HEK293T (cell line): ENCODE measurements at regions not wholly inside any gene's neighbourhood (a gene's known extent, or its start where the extent isn't known, plus 50 kb on each side); places are given as distances from the start of the nearest gene placed in this dataset.
"Not testable (repeated sequence)": the region's sequence is repeated elsewhere in the genome, so short reads cannot be mapped to it uniquely, and the experiment has no call there.

Experiments used
- CTCF ChIA-PET: fragments of 350-600 bp; formaldehyde crosslinking; extraction: SDS; loops from one replicate; lab custom pipeline; 2021; ENCODE audit warnings: antibody characterized with exemption, inconsistent platforms; lab: Yijun Ruan, JAX
- POLR2A ChIA-PET: fragments of 350-600 bp; formaldehyde crosslinking; extraction: SDS; loops from one replicate; lab custom pipeline; 2020; ENCODE audit warnings: antibody characterized with exemption, inconsistent platforms; lab: Yijun Ruan, JAX
- DNase-seq: peaks from one replicate; pipeline ENCODE4 v3.0.0; 2012; ENCODE audit warnings: mixed read lengths; ENCODE audit errors: extremely low spot score
- ARNT ChIP-seq: fragments of 450-650 bp; IDR thresholded peaks from 2 replicates; pipeline ENCODE4 v1.6.1; 2017; ENCODE audit warnings: mild to moderate bottlenecking
- BHLHE40 ChIP-seq: fragments of 450-650 bp; IDR thresholded peaks from 2 replicates; pipeline ENCODE4 v1.6.1; 2016; ENCODE audit warnings: mild to moderate bottlenecking, moderate library complexity, borderline replicate concordance
- CTBP1 ChIP-seq: fragments of 450-650 bp; IDR thresholded peaks from 2 replicates; pipeline ENCODE4 v1.6.1; 2016; ENCODE audit warnings: borderline replicate concordance
- ELF4 ChIP-seq: fragments of 450-650 bp; IDR thresholded peaks from 2 replicates; pipeline ENCODE4 v1.6.1; 2017; ENCODE audit warnings: antibody characterized with exemption
- FOXA1 ChIP-seq: fragments of 450-650 bp; IDR thresholded peaks from 2 replicates; pipeline ENCODE4 v1.6.1; 2016; ENCODE audit warnings: mild to moderate bottlenecking
- FOXM1 ChIP-seq: fragments of 450-650 bp; IDR thresholded peaks from 2 replicates; pipeline ENCODE4 v1.6.1; 2017; ENCODE audit warnings: mild to moderate bottlenecking, borderline replicate concordance
- HDGF ChIP-seq: fragments of 450-650 bp; IDR thresholded peaks from 2 replicates; pipeline ENCODE4 v1.6.1; 2017; ENCODE audit warnings: antibody characterized with exemption, borderline replicate concordance
- L3MBTL2 ChIP-seq: fragments of 450-650 bp; conservative IDR thresholded peaks from 2 replicates; pipeline ENCODE4 v1.6.1; 2016; ENCODE audit warnings: mild to moderate bottlenecking
- LEF1 ChIP-seq: fragments of 450-650 bp; IDR thresholded peaks from 2 replicates; pipeline ENCODE4 v1.6.1; 2017; ENCODE audit warnings: mild to moderate bottlenecking, borderline replicate concordance
- NFRKB ChIP-seq: fragments of 450-650 bp; IDR thresholded peaks from 2 replicates; pipeline ENCODE4 v1.6.1; 2016; ENCODE audit warnings: mild to moderate bottlenecking, moderate library complexity
- SP1 ChIP-seq: fragments of 450-650 bp; IDR thresholded peaks from 2 replicates; pipeline ENCODE4 v1.6.1; 2017
- SUZ12 ChIP-seq: fragments of 450-650 bp; IDR thresholded peaks from 2 replicates; pipeline ENCODE4 v1.6.1; 2016; ENCODE audit warnings: mild to moderate bottlenecking
- TARDBP ChIP-seq: fragments of 450-650 bp; IDR thresholded peaks from 2 replicates; pipeline ENCODE4 v1.6.1; 2016
- ZNF384 ChIP-seq: fragments of 450-650 bp; IDR thresholded peaks from 2 replicates; pipeline ENCODE4 v1.6.1; 2016
- TF ChIP-seq, protein P1 (sequence below): fragments of 450-650 bp; IDR thresholded peaks from 2 replicates; pipeline ENCODE4 v1.6.1; 2016

DNA sequence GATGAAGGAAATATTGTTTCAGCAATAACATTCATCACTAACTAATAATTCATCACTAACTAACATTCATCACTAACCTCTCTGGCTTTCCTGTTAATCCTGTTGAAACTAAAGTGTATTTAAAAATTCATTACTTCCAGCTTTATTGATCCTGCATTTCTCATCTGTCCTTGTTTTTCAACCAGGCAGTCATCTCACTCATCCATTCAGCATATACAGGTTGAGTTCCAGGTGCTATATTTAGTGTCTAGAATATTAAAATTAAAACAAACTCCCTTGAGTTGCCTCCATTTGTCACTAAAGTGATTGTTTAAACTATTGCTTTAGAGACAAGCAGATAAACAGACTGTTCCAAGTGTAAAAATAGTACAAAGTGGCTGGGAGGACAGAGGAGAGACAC is 58.1 kb downstream of the ATXN7L3B start:
- DNase-seq = no peak
- POLR2A ChIA-PET = no interaction called here
- TF ChIP-seq BHLHE40 (no peak), LEF1 (no peak), TARDBP (no peak), ELF4 (no peak), ZNF384 (no peak), ARNT (no peak), NFRKB (no peak), CTBP1 (no peak), L3MBTL2 (no peak), FOXA1 (no peak), SP1 (no peak)
- CTCF ChIA-PET = no interaction called here

DNA sequence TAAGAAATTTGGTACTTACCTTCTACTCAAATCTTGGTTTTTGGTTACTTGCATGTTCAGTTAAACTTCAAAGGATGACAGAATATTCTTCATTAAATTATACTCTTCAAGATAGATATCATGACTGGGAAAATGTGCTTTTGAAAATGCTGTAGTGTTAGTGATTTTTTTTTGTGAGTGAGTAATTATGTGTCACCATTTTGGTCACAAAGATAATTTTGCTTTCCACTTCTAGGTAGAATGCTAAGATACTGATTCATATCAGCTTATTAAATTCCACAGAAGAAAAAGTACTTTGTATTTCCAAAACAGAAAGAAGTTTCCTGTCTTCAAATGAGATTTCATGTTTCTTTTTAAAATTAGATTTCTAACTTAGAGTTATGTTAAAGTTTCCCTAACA is 61.2 kb downstream of the ATXN7L3B start:
- POLR2A ChIA-PET = no interaction called here
- no peak for DNase-seq
- CTCF ChIA-PET = no interaction called here
- TF ChIP-seq ELF4 (no peak), FOXA1 (no peak), HDGF (no peak), CTBP1 (no peak), ARNT (no peak), TARDBP (no peak), ZNF384 (no peak), NFRKB (no peak), L3MBTL2 (no peak), SP1 (no peak), SUZ12 (no peak)
- TF ChIP-seq, protein P1, sequence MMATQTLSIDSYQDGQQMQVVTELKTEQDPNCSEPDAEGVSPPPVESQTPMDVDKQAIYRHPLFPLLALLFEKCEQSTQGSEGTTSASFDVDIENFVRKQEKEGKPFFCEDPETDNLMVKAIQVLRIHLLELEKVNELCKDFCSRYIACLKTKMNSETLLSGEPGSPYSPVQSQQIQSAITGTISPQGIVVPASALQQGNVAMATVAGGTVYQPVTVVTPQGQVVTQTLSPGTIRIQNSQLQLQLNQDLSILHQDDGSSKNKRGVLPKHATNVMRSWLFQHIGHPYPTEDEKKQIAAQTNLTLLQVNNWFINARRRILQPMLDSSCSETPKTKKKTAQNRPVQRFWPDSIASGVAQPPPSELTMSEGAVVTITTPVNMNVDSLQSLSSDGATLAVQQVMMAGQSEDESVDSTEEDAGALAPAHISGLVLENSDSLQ = no peak

DNA sequence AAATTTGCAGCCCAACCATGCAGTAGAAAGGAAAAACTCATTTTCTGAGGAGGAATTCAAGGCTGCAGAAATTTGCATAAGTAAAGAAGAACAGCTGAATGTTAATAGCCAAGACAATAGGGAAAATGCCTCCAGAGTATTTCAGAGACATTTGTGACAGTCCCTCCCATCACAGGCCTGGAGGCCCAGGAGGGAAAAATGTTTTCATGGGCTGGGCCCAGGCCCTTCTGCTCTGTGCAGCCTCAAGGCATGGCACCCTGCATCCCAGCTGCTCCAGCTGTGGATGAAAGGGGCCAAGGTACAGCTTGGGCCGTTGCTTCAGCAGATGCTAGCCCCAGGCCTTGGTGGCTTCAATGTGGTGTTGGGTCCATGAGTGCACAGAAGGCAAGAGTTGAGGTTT is 62.3 kb downstream of the ATXN7L3B start:
- ChIA-PET POLR2A (no interaction called here), CTCF (no interaction called here)
- TF ChIP-seq ZNF384 = no peak
- TF ChIP-seq, protein P1 = no peak
- no peak for DNase-seq

DNA sequence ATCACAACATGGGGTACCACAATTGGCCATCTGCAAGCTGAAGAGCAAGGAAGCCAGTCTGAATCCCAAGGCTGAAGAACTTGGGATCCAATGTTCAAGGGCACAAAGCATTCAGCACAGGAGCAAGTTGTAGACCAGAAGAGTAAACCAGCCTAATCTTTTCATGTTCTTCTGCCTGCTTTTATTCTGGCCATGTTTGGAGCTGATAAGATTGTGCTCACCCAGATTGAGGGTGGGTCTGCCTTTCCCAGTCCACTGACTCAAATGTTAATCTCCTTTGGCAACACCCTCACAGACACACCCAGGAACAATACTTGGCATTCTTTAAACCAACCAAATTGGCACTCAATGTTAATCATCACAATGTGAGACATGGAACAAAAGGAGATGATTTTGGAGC is 63.2 kb downstream of the ATXN7L3B start:
- POLR2A ChIA-PET, DNase-seq, CTCF ChIA-PET: not testable (repeated sequence)

DNA sequence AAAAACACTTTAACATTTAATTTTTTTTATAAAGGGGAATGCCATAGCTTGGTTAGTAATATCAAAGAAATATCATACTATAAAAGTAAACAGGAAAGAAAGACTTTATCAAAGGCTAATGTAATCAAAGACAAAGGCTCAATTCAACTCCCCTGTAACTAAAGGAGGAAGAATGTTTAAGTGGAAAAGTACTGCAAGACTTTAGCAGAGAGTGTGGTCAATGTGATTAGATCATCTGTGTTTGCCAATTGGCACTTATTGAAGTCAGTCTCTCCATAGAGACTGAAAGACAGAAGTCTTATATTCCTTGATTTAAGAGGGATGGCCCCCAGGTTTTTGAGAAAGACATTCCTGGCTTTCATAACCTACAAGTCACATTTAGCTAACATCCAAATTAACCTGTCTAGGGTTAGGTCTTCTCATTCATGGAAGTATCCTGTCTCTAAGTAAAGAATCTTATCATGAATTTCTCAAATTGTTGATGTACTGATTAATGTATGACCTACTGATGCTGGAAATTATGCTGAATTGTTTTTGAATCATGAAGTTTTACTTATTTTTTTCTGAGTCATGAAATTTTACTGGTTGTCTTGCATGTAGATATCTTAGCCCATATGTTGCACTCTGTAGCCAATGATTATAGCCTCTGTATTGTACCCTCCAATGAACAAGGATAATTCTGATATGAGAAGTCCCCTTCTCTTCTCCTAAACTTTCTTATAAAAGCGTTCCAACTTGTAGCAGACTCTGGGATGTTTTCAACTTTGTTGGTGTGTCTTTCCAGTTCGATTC is 65.4 kb downstream of the ATXN7L3B start:
- ChIA-PET POLR2A (no interaction called here), CTCF (no interaction called here)
- no peak for DNase-seq
- no peak for TF ChIP-seq BHLHE40
- no peak for TF ChIP-seq FOXM1
- TF ChIP-seq CTBP1 = no peak
- no peak for TF ChIP-seq NFRKB
- no peak for TF ChIP-seq LEF1
- no peak for TF ChIP-seq HDGF
- TF ChIP-seq ZNF384 = no peak
- no peak for TF ChIP-seq ARNT
- no peak for TF ChIP-seq SP1
- no peak for TF ChIP-seq FOXA1
- no peak for TF ChIP-seq SUZ12
- TF ChIP-seq, protein P1 = no peak
- TF ChIP-seq TARDBP = no peak

DNA sequence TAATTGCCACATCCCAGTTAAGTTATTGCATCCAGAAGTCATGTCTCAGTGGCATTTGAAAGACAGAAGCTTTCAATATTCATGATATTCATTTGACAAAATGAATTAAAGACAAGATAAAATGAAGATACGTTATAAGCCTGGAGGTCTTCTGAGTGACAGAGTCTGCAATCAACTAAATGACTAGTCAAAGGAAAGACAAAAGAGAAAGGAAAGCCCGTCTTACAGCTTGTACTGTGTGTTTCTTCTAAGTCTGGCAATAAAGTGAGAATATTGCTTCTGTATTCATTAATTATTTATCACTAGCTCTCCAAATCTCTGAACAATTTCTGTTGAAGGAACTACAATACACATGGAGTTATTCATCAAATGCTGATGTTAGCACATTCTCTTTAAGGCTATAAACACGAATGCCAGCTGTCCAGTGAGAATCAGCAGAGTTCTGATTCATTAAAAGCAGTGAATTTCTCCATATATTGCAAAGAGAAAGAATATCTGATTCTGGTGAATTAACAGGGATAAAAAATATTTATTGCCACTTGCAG is 70.7 kb downstream of the ATXN7L3B start:
- TF ChIP-seq ARNT = no peak
- DNase-seq = no peak
- ChIA-PET POLR2A (no interaction called here), CTCF (no interaction called here)

DNA sequence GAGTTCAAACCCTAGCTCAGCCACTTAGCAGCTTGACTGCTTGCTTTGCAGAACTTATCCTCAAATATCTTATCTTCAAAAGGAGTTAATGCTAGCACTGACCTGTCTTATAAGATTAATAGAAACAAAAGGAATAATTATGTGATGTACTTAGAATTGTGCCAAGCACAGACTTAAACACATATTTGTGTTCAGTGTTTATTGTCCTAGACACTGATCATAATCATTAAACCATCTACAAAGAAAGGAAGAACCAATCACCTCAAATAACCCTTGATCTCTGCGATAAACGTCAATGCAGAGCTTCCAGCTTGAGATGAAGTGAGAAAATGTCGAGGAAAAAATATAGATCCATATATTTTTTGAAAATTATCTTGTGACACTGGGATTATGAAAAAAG is 73.1 kb downstream of the ATXN7L3B start:
- TF ChIP-seq ZNF384 = no peak
- no peak for TF ChIP-seq SUZ12
- TF ChIP-seq HDGF = no peak
- CTCF ChIA-PET = no interaction called here
- DNase-seq = no peak
- POLR2A ChIA-PET = no interaction called here

DNA sequence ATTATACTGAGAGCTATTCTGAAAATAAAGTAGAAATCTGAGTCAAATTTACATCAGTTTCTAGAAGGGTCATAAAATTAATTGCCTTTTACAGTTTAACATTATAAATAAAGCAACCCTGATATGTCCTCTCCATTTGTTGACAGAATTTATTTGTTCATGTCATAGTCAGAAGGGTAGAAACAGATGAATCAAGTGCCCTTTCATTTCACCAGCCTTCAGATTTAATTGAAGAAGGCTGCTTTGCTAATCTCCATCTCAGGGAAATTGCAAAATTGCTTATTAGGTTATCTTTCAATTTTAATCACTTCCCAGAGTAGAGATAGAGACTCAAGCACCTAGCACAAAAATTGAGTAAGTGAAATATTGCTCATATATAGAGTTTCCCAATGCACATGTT is 76.8 kb downstream of the ATXN7L3B start:
- CTCF ChIA-PET = no interaction called here
- DNase-seq = no peak
- no peak for TF ChIP-seq ELF4
- TF ChIP-seq TARDBP = no peak
- TF ChIP-seq, protein P1 = no peak
- no peak for TF ChIP-seq BHLHE40
- no peak for TF ChIP-seq NFRKB
- TF ChIP-seq L3MBTL2 = no peak
- no peak for TF ChIP-seq ZNF384
- no peak for TF ChIP-seq FOXM1
- no peak for TF ChIP-seq ARNT
- no peak for TF ChIP-seq CTBP1
- TF ChIP-seq SUZ12 = no peak
- POLR2A ChIA-PET = no interaction called here
